ENCODE measurements at regions not wholly inside any gene's neighbourhood (a gene's known extent, or its start where the extent isn't known, plus 50 kb on each side); places are given as distances from the start of the nearest gene placed in this dataset.

DNA sequence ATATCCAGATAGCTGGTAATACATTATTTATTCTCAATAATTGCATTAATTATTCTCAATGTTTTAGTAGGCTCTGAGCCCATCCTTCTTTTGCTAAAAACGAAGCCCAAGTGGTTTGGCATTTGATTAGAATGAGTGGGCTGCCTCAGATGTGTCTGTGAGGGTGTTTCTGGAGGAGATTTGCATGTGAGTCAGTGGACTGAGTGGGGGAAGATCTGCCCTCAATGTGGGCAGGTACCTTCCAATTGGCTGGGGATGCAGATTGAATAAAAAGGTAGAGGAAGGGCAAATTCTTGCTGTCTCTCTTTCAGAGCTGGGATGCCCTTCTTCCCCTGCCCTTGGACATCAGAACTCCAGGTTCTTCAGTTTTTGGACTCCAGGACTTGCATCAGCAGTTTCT lies 290.6 kb upstream of the SMIM30 start:
- TF ChIP-seq YY1 (IDR thresholded peaks at IDR 0.05), result no peak
- no peak for TF ChIP-seq CTCF (IDR thresholded peaks at IDR 0.05; ENCODE audit: low read depth, low read length, missing input control)
- TF ChIP-seq JUND (IDR thresholded peaks at IDR 0.05), result no peak
- no peak for TF ChIP-seq EGR1 (IDR thresholded peaks at IDR 0.05; ENCODE audit: low read depth in 2 of 2)
- TF ChIP-seq, protein P1, sequence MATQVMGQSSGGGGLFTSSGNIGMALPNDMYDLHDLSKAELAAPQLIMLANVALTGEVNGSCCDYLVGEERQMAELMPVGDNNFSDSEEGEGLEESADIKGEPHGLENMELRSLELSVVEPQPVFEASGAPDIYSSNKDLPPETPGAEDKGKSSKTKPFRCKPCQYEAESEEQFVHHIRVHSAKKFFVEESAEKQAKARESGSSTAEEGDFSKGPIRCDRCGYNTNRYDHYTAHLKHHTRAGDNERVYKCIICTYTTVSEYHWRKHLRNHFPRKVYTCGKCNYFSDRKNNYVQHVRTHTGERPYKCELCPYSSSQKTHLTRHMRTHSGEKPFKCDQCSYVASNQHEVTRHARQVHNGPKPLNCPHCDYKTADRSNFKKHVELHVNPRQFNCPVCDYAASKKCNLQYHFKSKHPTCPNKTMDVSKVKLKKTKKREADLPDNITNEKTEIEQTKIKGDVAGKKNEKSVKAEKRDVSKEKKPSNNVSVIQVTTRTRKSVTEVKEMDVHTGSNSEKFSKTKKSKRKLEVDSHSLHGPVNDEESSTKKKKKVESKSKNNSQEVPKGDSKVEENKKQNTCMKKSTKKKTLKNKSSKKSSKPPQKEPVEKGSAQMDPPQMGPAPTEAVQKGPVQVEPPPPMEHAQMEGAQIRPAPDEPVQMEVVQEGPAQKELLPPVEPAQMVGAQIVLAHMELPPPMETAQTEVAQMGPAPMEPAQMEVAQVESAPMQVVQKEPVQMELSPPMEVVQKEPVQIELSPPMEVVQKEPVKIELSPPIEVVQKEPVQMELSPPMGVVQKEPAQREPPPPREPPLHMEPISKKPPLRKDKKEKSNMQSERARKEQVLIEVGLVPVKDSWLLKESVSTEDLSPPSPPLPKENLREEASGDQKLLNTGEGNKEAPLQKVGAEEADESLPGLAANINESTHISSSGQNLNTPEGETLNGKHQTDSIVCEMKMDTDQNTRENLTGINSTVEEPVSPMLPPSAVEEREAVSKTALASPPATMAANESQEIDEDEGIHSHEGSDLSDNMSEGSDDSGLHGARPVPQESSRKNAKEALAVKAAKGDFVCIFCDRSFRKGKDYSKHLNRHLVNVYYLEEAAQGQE (IDR thresholded peaks at IDR 0.05), result no peak
- TF ChIP-seq RAD21 (IDR thresholded peaks at IDR 0.05), result no peak
- TF ChIP-seq, protein P2, sequence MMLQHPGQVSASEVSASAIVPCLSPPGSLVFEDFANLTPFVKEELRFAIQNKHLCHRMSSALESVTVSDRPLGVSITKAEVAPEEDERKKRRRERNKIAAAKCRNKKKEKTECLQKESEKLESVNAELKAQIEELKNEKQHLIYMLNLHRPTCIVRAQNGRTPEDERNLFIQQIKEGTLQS (IDR thresholded peaks at IDR 0.05), result no peak
- TF ChIP-seq TAF1 (conservative IDR thresholded peaks at IDR 0.05), result no peak
- no peak for TF ChIP-seq GABPA (IDR thresholded peaks at IDR 0.05 in 1 of 2, conservative IDR thresholded peaks at IDR 0.05 in 1 of 2)
- TF ChIP-seq MAX (IDR thresholded peaks at IDR 0.05), result no peak
- no peak for TF ChIP-seq HNF4G (IDR thresholded peaks at IDR 0.05)
- no peak for TF ChIP-seq RXRA (IDR thresholded peaks at IDR 0.05)
- no peak for TF ChIP-seq SP1 (IDR thresholded peaks at IDR 0.05)
- TF ChIP-seq, protein P3, sequence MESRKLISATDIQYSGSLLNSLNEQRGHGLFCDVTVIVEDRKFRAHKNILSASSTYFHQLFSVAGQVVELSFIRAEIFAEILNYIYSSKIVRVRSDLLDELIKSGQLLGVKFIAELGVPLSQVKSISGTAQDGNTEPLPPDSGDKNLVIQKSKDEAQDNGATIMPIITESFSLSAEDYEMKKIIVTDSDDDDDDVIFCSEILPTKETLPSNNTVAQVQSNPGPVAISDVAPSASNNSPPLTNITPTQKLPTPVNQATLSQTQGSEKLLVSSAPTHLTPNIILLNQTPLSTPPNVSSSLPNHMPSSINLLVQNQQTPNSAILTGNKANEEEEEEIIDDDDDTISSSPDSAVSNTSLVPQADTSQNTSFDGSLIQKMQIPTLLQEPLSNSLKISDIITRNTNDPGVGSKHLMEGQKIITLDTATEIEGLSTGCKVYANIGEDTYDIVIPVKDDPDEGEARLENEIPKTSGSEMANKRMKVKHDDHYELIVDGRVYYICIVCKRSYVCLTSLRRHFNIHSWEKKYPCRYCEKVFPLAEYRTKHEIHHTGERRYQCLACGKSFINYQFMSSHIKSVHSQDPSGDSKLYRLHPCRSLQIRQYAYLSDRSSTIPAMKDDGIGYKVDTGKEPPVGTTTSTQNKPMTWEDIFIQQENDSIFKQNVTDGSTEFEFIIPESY (IDR thresholded peaks at IDR 0.05), result no peak

Data from liver (tissue), 3 donors.